GM04504 (cell line): ENCODE measurements at regions not wholly inside any gene's neighbourhood (a gene's known extent, or its start where the extent isn't known, plus 50 kb on each side); places are given as distances from the start of the nearest gene placed in this dataset.

ENCODE experiments used
- DNase-seq: peaks from one replicate; pipeline ENCODE4 v3.0.0-alpha.2; 2012; ENCODE audit warnings: low read depth

GRCh38 chr10:113967126-113967525 lies 76.5 kb upstream of the ADRB1 start:
- no peak for DNase-seq

GRCh38 chr10:113970641-113971040 lies 73.0 kb upstream of the ADRB1 start:
- DNase-seq = no peak

GRCh38 chr10:113971349-113971973 lies 72.2 kb upstream of the ADRB1 start:
- no peak for DNase-seq

DNA sequence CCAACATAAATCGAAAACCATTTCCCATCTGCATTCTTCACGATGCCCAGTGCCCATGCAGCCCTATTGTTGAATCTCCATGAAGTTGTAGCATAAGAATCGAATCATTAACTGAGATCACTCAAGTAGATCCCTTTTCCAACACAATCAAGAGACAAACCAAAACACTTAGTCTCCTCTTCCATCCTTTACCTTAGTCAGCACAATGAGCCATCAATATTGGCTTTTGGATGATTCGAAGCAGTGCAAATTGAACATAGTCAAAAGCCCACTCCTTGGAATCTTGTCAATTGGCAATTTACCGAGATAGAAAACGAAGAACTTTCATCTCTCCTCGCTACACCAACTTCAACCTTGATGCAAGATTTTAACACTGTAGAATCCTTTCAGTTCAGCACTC lies 66.5 kb upstream of the ADRB1 start:
- no peak for DNase-seq

DNA sequence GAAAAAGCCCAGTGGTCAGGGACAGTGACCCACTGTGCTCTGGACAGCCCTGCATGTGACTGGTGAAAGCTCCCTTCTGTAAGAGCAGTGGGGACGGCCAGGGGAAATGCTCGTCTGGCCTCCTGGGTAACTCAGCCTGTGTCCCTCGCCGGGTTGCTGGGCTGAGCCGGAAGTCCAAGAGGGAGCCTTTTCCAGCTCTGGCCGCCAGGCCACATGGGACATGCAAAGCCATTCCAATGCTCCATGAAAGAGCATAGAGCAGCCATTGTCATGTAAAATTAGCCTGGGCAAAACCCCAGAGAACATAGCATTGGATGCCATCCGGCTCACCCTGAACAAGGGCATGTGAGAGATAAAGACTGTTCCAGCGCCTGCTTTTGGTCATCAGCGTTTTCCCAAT lies 64.9 kb upstream of the ADRB1 start:
- no peak for DNase-seq

DNA sequence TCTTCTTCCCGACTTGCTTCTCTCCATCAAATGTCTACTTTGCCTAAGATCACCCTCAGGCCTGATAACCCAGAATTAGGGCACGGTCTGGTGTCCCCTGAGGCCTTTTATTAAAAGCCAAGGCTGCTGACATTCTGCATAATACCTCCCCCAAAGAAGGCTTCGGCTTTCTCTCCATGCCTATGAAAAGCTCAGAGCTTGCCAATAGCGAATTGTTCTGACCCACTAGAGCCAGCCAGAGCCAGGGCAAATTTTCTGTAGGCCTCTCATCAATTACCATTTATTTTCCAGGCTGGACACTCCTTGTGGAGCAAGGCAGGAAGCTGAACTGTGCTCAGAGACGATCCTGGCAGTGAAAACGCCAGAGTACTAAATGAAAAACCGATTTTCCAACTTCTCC lies 64.3 kb upstream of the ADRB1 start:
- no peak for DNase-seq

DNA sequence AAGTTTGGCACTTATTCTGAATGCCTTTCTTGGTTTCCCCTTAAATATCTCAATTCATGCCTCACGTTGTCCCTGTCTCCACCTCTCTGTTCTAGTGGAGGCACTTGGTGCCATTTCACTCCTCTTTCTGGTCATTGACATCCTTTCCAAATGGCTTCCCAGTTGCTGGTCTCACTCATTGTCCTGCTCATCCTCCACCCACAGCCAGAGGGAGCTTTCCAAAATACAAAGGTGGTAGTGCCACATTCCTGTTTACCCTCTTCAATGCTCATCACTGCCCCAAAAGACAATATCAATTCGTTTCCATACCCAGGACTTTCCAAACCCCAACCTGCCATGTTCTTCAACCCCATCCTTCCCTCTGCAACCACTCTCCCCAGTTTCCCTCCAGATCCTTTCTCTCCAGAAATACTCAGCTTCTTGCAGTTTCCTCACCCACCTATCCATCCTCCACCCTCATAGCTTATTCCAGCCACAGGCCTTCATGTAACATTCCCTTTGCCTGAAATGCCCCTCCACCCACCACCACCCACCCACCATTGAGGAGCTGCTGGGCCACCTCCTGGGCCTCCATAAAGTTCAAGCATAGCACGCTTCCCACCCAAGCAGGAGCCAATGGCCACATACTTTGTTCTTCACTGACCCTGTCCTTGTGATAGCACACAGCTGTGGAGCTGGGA lies 63.1 kb upstream of the ADRB1 start:
- no peak for DNase-seq

DNA sequence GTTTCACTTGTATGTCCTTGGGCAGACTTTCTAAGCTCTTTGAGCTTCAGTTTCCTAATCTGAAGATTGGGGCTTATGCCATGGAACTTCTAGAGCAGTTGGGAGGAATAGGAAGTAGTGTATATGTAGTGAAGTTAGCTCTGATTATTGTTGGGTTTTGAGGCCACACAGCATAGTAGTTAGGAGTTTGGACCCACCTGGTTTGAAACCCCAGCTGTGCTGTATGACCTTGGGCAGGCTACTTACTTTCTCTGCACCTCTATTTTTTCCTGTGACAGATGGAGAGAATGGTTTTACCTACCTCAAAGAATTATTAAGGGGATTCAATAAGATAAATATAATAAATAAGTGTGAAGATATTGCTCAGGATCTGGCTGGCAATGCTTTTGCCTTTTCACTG lies 61.4 kb upstream of the ADRB1 start:
- DNase-seq = no peak

GRCh38 chr10:113982769-113983168 lies 60.9 kb upstream of the ADRB1 start:
- no peak for DNase-seq

GRCh38 chr10:113983552-113983951 lies 60.1 kb upstream of the ADRB1 start:
- no peak for DNase-seq

DNA sequence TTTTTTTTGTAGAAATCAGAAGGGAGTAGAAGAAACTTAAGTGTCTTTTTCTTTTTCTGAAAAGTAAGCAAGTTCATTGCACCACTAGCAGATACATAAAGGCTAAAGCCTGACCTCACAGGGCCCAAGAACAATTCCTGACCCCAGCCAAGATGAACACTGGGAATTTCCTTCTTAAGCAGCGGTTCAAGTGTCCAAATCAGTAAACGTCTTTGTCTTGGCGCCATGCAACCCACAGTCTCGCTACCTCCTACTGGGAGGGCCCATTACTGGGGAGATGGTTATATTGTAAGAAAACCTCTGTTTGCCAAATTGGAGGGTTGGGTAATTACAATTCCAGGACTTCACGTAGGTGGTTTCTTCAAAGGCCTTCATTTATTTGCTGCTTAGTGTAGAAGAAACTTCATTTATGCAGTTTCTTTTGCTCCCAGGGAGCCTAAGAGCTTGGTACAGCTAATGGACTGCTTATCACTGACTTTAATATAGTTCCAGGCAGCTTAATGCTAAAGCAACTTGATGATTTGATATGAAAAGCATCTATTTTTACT lies 58.3 kb upstream of the ADRB1 start:
- DNase-seq = no peak

- no peak for DNase-seq
Measured at GRCh38 chr10:113986316-113986715, 57.4 kb upstream of the ADRB1 start.

GRCh38 chr10:113987156-113987555 lies 56.5 kb upstream of the ADRB1 start:
- no peak for DNase-seq

DNA sequence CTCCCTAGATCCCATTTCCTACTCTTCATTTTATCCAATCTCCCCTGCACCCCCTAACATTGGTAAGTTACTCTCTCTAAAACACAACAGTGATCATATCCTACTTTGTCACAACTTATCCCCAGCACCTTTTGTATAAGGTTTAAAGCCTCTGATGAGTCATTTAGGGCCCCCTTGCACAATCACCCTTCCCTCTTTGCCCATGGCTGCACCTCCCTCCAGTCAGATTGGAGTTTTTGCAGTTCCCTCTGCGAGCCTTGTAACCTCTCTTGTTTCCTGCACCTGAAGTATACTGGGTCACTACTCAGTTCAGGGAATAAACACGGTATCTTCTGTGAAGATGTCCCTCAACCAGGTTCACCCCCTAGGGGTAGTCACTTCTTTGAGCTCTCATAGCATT lies 55.9 kb upstream of the ADRB1 start:
- DNase-seq = no peak

- no peak for DNase-seq
Measured at GRCh38 chr10:113988535-113988934, 55.1 kb upstream of the ADRB1 start.

GRCh38 chr10:113991091-113991860 lies 52.4 kb upstream of the ADRB1 start:
- DNase-seq = no peak

DNA sequence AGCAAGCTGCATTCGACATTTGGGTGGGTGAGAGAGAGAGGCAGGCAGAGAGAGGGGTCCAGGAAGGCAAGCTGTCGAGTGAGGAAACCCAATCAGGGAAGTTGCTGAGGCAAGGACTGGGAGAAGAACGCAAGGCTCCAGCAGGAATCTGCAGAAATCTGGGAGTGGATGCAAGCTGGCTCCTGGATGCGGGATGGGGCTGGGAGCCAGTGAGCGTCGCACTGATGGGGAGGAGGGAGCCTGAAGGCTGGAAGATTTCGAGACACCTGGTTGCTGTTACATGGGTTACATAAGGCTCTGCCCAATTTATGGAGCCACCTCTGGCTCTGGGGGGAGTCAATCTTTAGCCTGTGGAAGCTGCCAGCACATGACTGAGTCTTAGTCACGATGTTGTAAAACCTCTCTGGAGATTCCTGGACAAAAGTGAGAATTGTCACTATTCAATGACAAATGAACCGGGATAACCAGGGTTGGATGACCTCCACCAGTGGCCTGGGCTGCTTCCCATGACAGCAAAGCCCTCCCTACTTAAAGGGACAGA lies 51.1 kb upstream of the ADRB1 start:
- peak; percentile 13 for DNase-seq

DNA sequence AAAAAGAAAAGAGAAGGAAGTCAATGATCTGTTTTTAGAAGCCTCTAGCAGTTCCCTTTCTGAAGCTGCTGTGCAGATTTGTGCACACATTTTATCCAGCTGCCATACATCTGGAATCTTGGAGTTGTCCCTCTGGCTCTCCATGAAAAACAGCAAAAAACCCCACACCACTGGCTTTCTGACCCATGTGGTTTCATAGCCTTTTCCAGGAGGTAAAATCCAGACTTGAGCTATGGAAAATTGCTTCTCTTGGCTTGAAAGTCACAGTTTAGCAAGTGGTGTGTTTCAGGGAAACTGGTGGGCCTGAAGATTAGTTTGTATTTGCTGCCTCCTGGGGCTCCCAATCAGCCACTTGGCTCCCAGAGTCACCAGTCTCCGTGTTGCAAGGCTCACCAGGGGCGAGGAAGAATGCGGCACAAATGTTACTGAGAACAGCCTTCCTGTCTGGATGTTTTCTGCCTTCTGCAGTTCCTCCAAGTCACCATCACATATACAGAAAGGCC lies 50.1 kb upstream of the ADRB1 start:
- no peak for DNase-seq
